Thyroid gland (tissue), 4 donors: ENCODE measurements at regions not wholly inside any gene's neighbourhood (a gene's known extent, or its start where the extent isn't known, plus 50 kb on each side); places are given as distances from the start of the nearest gene placed in this dataset.
"Not testable (repeated sequence)": the region's sequence is repeated elsewhere in the genome, so short reads cannot be mapped to it uniquely, and the experiment has no call there.

Experiments
- POLR2A ChIP-seq, 2 donors: fragments of 450-650 bp; IDR thresholded peaks; one replicate each; pipeline ENCODE4 v1.6.1; 2017; ENCODE audit warnings: antibody characterized with exemption in 2 of 2, mild to moderate bottlenecking in 2 of 2, moderate library complexity in 1 of 2
- TF ChIP-seq, protein P1 (sequence below), 6 experiments: fragments of 200-600 bp in 3 of 6; fragments of 450-650 bp in 3 of 6; sonication (generic) in 3 of 6; IDR thresholded peaks; one replicate each; pipeline ENCODE4 v1.5.1; 2016 to 2019; ENCODE audit warnings: antibody characterized with exemption in 6 of 6, mild to moderate bottlenecking in 2 of 6, inconsistent platforms in 1 of 6, moderate library complexity in 1 of 6

DNA sequence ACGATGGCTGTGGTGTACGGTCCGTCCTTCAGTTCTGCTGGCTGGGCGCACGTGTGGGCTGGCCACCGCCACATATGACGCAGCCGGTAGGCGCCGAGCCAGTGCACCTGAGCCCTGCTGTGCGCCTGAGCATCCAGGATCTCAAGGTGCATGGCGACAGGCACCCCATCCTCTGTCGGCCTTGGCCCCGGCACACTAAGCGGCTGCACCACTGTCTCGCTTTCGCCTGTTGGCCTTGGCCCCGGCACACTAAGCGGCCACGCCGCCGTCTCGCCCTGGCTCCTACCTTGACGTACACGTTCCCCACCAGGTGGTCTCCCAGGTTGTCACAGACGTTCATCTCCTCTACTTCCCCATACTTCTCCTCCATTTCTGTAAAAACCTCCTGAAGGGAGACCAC lies 4034.6 kb upstream of the TPTE start:
- TF ChIP-seq, protein P1, sequence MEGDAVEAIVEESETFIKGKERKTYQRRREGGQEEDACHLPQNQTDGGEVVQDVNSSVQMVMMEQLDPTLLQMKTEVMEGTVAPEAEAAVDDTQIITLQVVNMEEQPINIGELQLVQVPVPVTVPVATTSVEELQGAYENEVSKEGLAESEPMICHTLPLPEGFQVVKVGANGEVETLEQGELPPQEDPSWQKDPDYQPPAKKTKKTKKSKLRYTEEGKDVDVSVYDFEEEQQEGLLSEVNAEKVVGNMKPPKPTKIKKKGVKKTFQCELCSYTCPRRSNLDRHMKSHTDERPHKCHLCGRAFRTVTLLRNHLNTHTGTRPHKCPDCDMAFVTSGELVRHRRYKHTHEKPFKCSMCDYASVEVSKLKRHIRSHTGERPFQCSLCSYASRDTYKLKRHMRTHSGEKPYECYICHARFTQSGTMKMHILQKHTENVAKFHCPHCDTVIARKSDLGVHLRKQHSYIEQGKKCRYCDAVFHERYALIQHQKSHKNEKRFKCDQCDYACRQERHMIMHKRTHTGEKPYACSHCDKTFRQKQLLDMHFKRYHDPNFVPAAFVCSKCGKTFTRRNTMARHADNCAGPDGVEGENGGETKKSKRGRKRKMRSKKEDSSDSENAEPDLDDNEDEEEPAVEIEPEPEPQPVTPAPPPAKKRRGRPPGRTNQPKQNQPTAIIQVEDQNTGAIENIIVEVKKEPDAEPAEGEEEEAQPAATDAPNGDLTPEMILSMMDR (IDR thresholded peaks at IDR 0.05) = not testable (repeated sequence)
- TF ChIP-seq POLR2A (IDR thresholded peaks at IDR 0.05) = not testable (repeated sequence)
